Upper lobe of left lung (tissue), 6 donors: ENCODE measurements at regions not wholly inside any gene's neighbourhood (a gene's known extent, or its start where the extent isn't known, plus 50 kb on each side); places are given as distances from the start of the nearest gene placed in this dataset.
A peak's percentile ranks its signal among the peaks of the same experiment; 100 is the strongest.
"Not testable (repeated sequence)": the region's sequence is repeated elsewhere in the genome, so short reads cannot be mapped to it uniquely, and the experiment has no call there.

Source experiments
- ATAC-seq, 2 donors: fragments of 200-7000 bp; cut with Tn5 transposase; one replicate each; pipeline ENCODE4 v1.9.1; 2022; ENCODE audit warnings: mild to moderate bottlenecking in 2 of 2, moderate library complexity in 2 of 2; ENCODE audit not compliant: low FRiP score in 2 of 2
- DNase-seq, 2 donors: peaks; one replicate each; pipeline ENCODE4 v3.0.0-alpha.2; 2019 to 2020
- H3K27ac ChIP-seq, 4 donors: fragments of 200-600 bp; sonication (generic); one replicate each; pipeline ENCODE4 v1.5.1; 2016 to 2019
- H3K27me3 ChIP-seq, 4 donors: fragments of 200-600 bp; sonication (generic); one replicate each; pipeline ENCODE4 v1.5.1; 2017 to 2019
- H3K36me3 ChIP-seq, 4 donors: fragments of 200-600 bp; sonication (generic); one replicate each; pipeline ENCODE4 v1.5.1; 2016 to 2019
- H3K4me1 ChIP-seq, 4 donors: fragments of 200-600 bp; sonication (generic); one replicate each; pipeline ENCODE4 v1.5.1; 2018 to 2019
- H3K4me3 ChIP-seq, 4 donors: fragments of 200-600 bp; sonication (generic); one replicate each; pipeline ENCODE4 v1.5.1; 2017 to 2019; ENCODE audit warnings: mild to moderate bottlenecking in 2 of 4, moderate library complexity in 1 of 4
- H3K9me3 ChIP-seq, 4 donors: fragments of 200-600 bp; sonication (generic); one replicate each; pipeline ENCODE4 v1.5.1; 2018 to 2019
- CTCF ChIP-seq, 6 experiments: fragments of 450-650 bp in 4 of 6; fragments of 200-600 bp in 2 of 6; sonication (generic) in 2 of 6; IDR thresholded peaks; one replicate each; pipeline ENCODE4 v1.5.1; 2016 to 2019; ENCODE audit warnings: antibody characterized with exemption in 6 of 6
- EP300 ChIP-seq, 4 donors: sonication (generic); formaldehyde crosslinking; IDR thresholded peaks; one replicate each; pipeline ENCODE4 v1.5.1; 2017; ENCODE audit warnings: antibody characterized with exemption in 4 of 4, control low read depth in 2 of 4
- POLR2A ChIP-seq, 4 donors: fragments of 450-650 bp; IDR thresholded peaks; one replicate each; pipeline ENCODE4 v1.5.1; 2016 to 2017; ENCODE audit warnings: antibody characterized with exemption in 4 of 4, mild to moderate bottlenecking in 2 of 4
- POLR2AphosphoS5 ChIP-seq, 2 donors: sonication (generic); formaldehyde crosslinking; IDR thresholded peaks; one replicate each; pipeline ENCODE4 v1.5.1; 2017; ENCODE audit warnings: antibody characterized with exemption in 2 of 2
- WGBS, 2 donors: methylation state at CpG; one replicate each; pipeline ENCODE4 v1.1.5; 2017 to 2018; 5-methylcytosine and 5-hydroxymethylcytosine counted together
- donor health status: DM: no; HTN: no; CAD: no; lungs with moderate emphysema.
- donor health status: DM: no; HTN: yes; CAD: no; lungs with severe emphysema.

GRCh38 chr19:20471431-20471830 lies 94.2 kb downstream of the ZNF737 start:
- no peak overlapping the region for H3K27ac ChIP-seq
- TF ChIP-seq POLR2AphosphoS5 (IDR thresholded peaks at IDR 0.05) (no peak), POLR2A (IDR thresholded peaks at IDR 0.05) (no peak), EP300 (IDR thresholded peaks at IDR 0.05) (no peak), CTCF (IDR thresholded peaks at IDR 0.05) (no peak)
- 60 to 72% methylated on average over 4 of the region's 4 CpGs for WGBS, 2 donors
- no peak overlapping the region for H3K4me3 ChIP-seq
- ATAC-seq (no peak), DNase-seq (peak in 1 of 2 donors; percentile 34)
- H3K4me1 ChIP-seq, result peaks cover 4 to 5% (median 4%) of the 10 kb centered on the region in 4 donors
- H3K9me3 ChIP-seq, result peaks cover 0 to 10% (median 0%) of the 10 kb centered on the region in 4 donors
- H3K36me3 ChIP-seq, result no peaks in the 10 kb centered on the region
- no peaks in the 10 kb centered on the region for H3K27me3 ChIP-seq

GRCh38 chr19:20470345-20471135 lies 95.0 kb downstream of the ZNF737 start:
- Histone ChIP-seq H3K4me1 (peaks cover 4 to 5% (median 4%) of the 10 kb centered on the region in 4 donors), H3K4me3 (no peak overlapping the region), H3K27me3 (no peaks in the 10 kb centered on the region), H3K27ac (peak overlapping the region in 2 of 4 donors; percentile 30 to 44), H3K36me3 (no peaks in the 10 kb centered on the region), H3K9me3 (peaks cover 0 to 10% (median 0%) of the 10 kb centered on the region in 4 donors)
- TF ChIP-seq EP300 (IDR thresholded peaks at IDR 0.05) (no peak), POLR2AphosphoS5 (IDR thresholded peaks at IDR 0.05) (no peak), CTCF (IDR thresholded peaks at IDR 0.05) (no peak), POLR2A (IDR thresholded peaks at IDR 0.05) (no peak)
- peak in 1 of 2 donors; percentile 29 for DNase-seq
- no peak for ATAC-seq
- WGBS, 2 donors, result 40 to 47% methylated on average over 4 of the region's 4 CpGs

GRCh38 chr19:20466638-20466990 lies 99.0 kb downstream of the ZNF737 start:
- not testable (repeated sequence) for H3K27ac ChIP-seq, H3K36me3 ChIP-seq, DNase-seq, H3K27me3 ChIP-seq, H3K4me3 ChIP-seq, H3K9me3 ChIP-seq, H3K4me1 ChIP-seq, ATAC-seq

GRCh38 chr19:20465922-20466637 lies 99.5 kb downstream of the ZNF737 start:
- H3K27ac ChIP-seq, H3K9me3 ChIP-seq, DNase-seq, H3K4me1 ChIP-seq, ATAC-seq, H3K36me3 ChIP-seq, H3K4me3 ChIP-seq, H3K27me3 ChIP-seq: not testable (repeated sequence)
- WGBS, 2 donors, result 65 to 68% methylated on average over 5 of the region's 5 CpGs

- no peak for DNase-seq
- ATAC-seq, result no peak
- Histone ChIP-seq H3K9me3 (no peaks in the 10 kb centered on the region), H3K27me3 (no peaks in the 10 kb centered on the region), H3K4me3 (no peak overlapping the region), H3K4me1 (no peaks in the 10 kb centered on the region), H3K36me3 (no peaks in the 10 kb centered on the region), H3K27ac (no peak overlapping the region)
- TF ChIP-seq CTCF (IDR thresholded peaks at IDR 0.05) (no peak), EP300 (IDR thresholded peaks at IDR 0.05) (no peak), POLR2A (IDR thresholded peaks at IDR 0.05) (no peak), POLR2AphosphoS5 (IDR thresholded peaks at IDR 0.05) (no peak)
- WGBS, 2 donors, result 73 to 79% methylated on average over 2 of the region's 2 CpGs
Measured at GRCh38 chr19:20453425-20453935, 112.1 kb downstream of the ZNF737 start.
